ENCODE measurements at regions not wholly inside any gene's neighbourhood (a gene's known extent, or its start where the extent isn't known, plus 50 kb on each side); places are given as distances from the start of the nearest gene placed in this dataset.

GRCh38 chr13:30078059-30078458, 227.6 kb upstream of the UBL3 start:
- no peak for TF ChIP-seq GATA3 (IDR thresholded peaks at IDR 0.05; ENCODE audit: low read depth, low read length)
- TF ChIP-seq GATA2 (IDR thresholded peaks at IDR 0.05; ENCODE audit: low read depth, low read length), result no peak

GRCh38 chr13:30077240-30077735, 226.9 kb upstream of the UBL3 start:
- TF ChIP-seq GATA2 (IDR thresholded peaks at IDR 0.05; ENCODE audit: low read depth, low read length) (no peak), GATA3 (IDR thresholded peaks at IDR 0.05; ENCODE audit: low read depth, low read length) (no peak)

GRCh38 chr13:30074955-30075614, 224.7 kb upstream of the UBL3 start:
- no peak for TF ChIP-seq GATA3 (IDR thresholded peaks at IDR 0.05; ENCODE audit: low read depth, low read length)
- no peak for TF ChIP-seq GATA2 (IDR thresholded peaks at IDR 0.05; ENCODE audit: low read depth, low read length)

- TF ChIP-seq GATA3 (IDR thresholded peaks at IDR 0.05; ENCODE audit: low read depth, low read length), result no peak
- TF ChIP-seq GATA2 (IDR thresholded peaks at IDR 0.05; ENCODE audit: low read depth, low read length), result no peak
These were observed 224.0 kb upstream of the UBL3 start for GRCh38 chr13:30074431-30074830.

GRCh38 chr13:30072818-30073186, 222.4 kb upstream of the UBL3 start:
- TF ChIP-seq GATA3 (IDR thresholded peaks at IDR 0.05; ENCODE audit: low read depth, low read length) (no peak), GATA2 (IDR thresholded peaks at IDR 0.05; ENCODE audit: low read depth, low read length) (no peak)

- TF ChIP-seq GATA3 (IDR thresholded peaks at IDR 0.05; ENCODE audit: low read depth, low read length), result no peak
- peak; percentile 70 for TF ChIP-seq GATA2 (IDR thresholded peaks at IDR 0.05; ENCODE audit: low read depth, low read length)
These were observed 221.8 kb upstream of the UBL3 start for GRCh38 chr13:30071969-30072817.

- TF ChIP-seq GATA2 (IDR thresholded peaks at IDR 0.05; ENCODE audit: low read depth, low read length) (no peak), GATA3 (IDR thresholded peaks at IDR 0.05; ENCODE audit: low read depth, low read length) (no peak)
These were observed 214.8 kb upstream of the UBL3 start for GRCh38 chr13:30065181-30065580.

GRCh38 chr13:30063892-30064291, 213.5 kb upstream of the UBL3 start:
- TF ChIP-seq GATA2 (IDR thresholded peaks at IDR 0.05; ENCODE audit: low read depth, low read length) (no peak), GATA3 (IDR thresholded peaks at IDR 0.05; ENCODE audit: low read depth, low read length) (no peak)

- no peak for TF ChIP-seq GATA2 (IDR thresholded peaks at IDR 0.05; ENCODE audit: low read depth, low read length)
- no peak for TF ChIP-seq GATA3 (IDR thresholded peaks at IDR 0.05; ENCODE audit: low read depth, low read length)
These were observed 210.8 kb upstream of the UBL3 start for GRCh38 chr13:30061217-30061616.

- TF ChIP-seq GATA2 (IDR thresholded peaks at IDR 0.05; ENCODE audit: low read depth, low read length), result no peak
- TF ChIP-seq GATA3 (IDR thresholded peaks at IDR 0.05; ENCODE audit: low read depth, low read length), result no peak
These were observed 208.0 kb upstream of the UBL3 start for GRCh38 chr13:30058429-30058828.

GRCh38 chr13:30053939-30054338, 203.5 kb upstream of the UBL3 start:
- no peak for TF ChIP-seq GATA3 (IDR thresholded peaks at IDR 0.05; ENCODE audit: low read depth, low read length)
- no peak for TF ChIP-seq GATA2 (IDR thresholded peaks at IDR 0.05; ENCODE audit: low read depth, low read length)

- TF ChIP-seq GATA3 (IDR thresholded peaks at IDR 0.05; ENCODE audit: low read depth, low read length) (no peak), GATA2 (IDR thresholded peaks at IDR 0.05; ENCODE audit: low read depth, low read length) (no peak)
These were observed 201.7 kb upstream of the UBL3 start for GRCh38 chr13:30052120-30052519.

GRCh38 chr13:30051531-30052060, 201.2 kb upstream of the UBL3 start:
- TF ChIP-seq GATA3 (IDR thresholded peaks at IDR 0.05; ENCODE audit: low read depth, low read length), result no peak

GRCh38 chr13:30049692-30050091, 199.3 kb upstream of the UBL3 start:
- TF ChIP-seq GATA3 (IDR thresholded peaks at IDR 0.05; ENCODE audit: low read depth, low read length) (no peak), GATA2 (IDR thresholded peaks at IDR 0.05; ENCODE audit: low read depth, low read length) (no peak)
